ENCODE measurements at regions not wholly inside any gene's neighbourhood (a gene's known extent, or its start where the extent isn't known, plus 50 kb on each side); places are given as distances from the start of the nearest gene placed in this dataset.

DNA sequence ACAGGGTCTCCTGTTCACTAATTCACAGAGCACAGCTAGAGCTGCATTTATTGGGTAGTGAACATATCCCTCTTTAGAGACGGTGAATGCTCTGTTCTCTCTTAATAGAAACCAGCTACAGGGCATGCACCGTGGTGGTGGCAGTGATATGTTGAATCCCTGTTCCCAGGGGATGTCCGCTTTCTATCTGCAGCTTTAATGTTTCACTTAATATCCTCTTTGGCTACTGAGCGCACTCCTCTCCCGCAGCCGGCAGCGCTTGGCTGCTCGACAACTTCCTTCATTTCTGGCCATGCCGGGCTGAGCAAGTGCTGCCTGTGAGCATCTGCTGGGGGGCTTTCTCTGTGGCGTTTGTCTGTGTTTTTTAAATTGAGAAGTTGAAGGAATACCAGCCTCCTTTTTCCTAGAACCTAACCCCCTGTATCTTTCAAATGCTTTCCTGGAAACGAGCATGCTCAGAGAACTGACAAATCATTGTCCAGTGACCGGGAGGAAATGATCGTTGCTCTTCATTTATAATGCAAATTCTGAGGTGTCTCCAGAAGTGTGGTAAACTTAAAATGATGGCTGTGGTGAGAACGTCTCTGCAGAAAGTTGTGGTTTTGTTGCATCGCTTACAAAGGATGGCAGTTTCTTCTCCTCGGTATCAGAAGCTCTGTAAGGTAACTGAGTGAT is 297.9 kb downstream of the UTRN start:
- Histone ChIP-seq H3K4me2 (peak overlapping the region; percentile 85), H4K20me1 (ENCODE audit: insufficient read depth) (no peaks in the 10 kb centered on the region), H3K27me3 (ENCODE audit: insufficient read depth, low read depth) (no peaks in the 10 kb centered on the region), H3K4me1 (ENCODE audit: low read depth, poor library complexity, severe bottlenecking) (peaks cover 61% of the 10 kb centered on the region), H3K9ac (peak overlapping the region; percentile 61), H3K36me3 (ENCODE audit: insufficient read depth) (no peaks in the 10 kb centered on the region), H3K27ac (peak overlapping the region; percentile 73), H3K4me3 (IDR thresholded peaks at IDR 0.05; ENCODE audit: insufficient read depth, low read depth, low read length) (no peak overlapping the region), H2AFZ (ENCODE audit: low read depth) (peak overlapping the region; percentile 92), H3K79me2 (ENCODE audit: insufficient read depth, low read depth) (no peaks in the 10 kb centered on the region)
- TF ChIP-seq, protein P1, sequence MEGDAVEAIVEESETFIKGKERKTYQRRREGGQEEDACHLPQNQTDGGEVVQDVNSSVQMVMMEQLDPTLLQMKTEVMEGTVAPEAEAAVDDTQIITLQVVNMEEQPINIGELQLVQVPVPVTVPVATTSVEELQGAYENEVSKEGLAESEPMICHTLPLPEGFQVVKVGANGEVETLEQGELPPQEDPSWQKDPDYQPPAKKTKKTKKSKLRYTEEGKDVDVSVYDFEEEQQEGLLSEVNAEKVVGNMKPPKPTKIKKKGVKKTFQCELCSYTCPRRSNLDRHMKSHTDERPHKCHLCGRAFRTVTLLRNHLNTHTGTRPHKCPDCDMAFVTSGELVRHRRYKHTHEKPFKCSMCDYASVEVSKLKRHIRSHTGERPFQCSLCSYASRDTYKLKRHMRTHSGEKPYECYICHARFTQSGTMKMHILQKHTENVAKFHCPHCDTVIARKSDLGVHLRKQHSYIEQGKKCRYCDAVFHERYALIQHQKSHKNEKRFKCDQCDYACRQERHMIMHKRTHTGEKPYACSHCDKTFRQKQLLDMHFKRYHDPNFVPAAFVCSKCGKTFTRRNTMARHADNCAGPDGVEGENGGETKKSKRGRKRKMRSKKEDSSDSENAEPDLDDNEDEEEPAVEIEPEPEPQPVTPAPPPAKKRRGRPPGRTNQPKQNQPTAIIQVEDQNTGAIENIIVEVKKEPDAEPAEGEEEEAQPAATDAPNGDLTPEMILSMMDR (conservative IDR thresholded peaks at IDR 0.05; ENCODE audit: low read depth, low read length): no peak

DNA sequence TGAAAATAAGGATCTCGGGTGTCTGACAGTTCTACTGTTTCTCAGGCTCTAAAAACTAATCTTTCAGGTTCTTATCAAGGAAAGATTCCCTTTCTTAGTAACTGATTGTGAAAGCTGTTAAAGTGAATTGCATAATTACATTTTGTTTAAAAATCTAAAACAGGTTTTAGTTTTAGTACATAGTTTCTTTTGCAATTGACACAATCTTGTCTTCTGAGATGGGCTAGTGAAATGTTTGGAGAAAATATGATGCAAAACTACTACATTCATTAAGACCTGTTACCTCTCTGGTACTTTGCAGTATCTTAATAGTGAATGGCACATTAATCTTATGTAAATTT is 298.4 kb downstream of the UTRN start:
- peak overlapping the region; percentile 61; the same call in 1 of the 2 replicates for H3K9ac ChIP-seq
- H3K4me1 ChIP-seq (ENCODE audit: low read depth, poor library complexity, severe bottlenecking): peaks cover 66% of the 10 kb centered on the region
- H3K4me3 ChIP-seq (IDR thresholded peaks at IDR 0.05; ENCODE audit: insufficient read depth, low read depth, low read length): no peak overlapping the region
- H3K27me3 ChIP-seq (ENCODE audit: insufficient read depth, low read depth): no peaks in the 10 kb centered on the region
- H2AFZ ChIP-seq (ENCODE audit: low read depth): peak overlapping the region; percentile 92
- H3K4me2 ChIP-seq: peak overlapping the region; percentile 85
- no peaks in the 10 kb centered on the region for H3K79me2 ChIP-seq (ENCODE audit: insufficient read depth, low read depth)
- H4K20me1 ChIP-seq (ENCODE audit: insufficient read depth): no peaks in the 10 kb centered on the region
- peak overlapping the region; percentile 73 for H3K27ac ChIP-seq
- no peaks in the 10 kb centered on the region for H3K36me3 ChIP-seq (ENCODE audit: insufficient read depth)
- TF ChIP-seq, protein P1 (conservative IDR thresholded peaks at IDR 0.05; ENCODE audit: low read depth, low read length): no peak

GRCh38 chr6:144585217-144585814 is 300.2 kb downstream of the UTRN start:
- H4K20me1 ChIP-seq (ENCODE audit: insufficient read depth): no peaks in the 10 kb centered on the region
- H3K9ac ChIP-seq: no peak overlapping the region

DNA sequence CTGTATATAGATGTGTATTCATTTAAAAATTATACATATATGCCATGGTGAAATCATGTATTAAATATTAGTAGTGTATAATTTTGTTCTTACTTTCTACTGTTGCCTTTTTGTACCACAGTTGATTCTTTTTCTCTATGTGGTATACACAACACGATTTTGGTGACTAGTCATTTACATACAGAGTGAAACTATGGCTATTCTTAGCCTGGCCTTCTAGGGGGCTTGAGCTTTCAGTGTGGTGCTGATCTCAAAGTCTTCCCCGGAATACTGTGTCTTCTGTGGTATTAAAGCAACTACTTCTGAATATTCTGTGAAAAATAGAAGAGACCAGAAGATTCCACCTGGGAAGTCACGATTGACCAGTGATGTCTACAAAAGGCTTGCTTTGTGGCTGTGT is 301.9 kb downstream of the UTRN start:
- peak overlapping the region; percentile 57 for H2AFZ ChIP-seq (ENCODE audit: low read depth)
- peak overlapping the region; percentile 92 for H3K4me2 ChIP-seq
- no peak overlapping the region for H3K4me3 ChIP-seq (IDR thresholded peaks at IDR 0.05; ENCODE audit: insufficient read depth, low read depth, low read length)
- H3K27me3 ChIP-seq (ENCODE audit: insufficient read depth, low read depth): no peaks in the 10 kb centered on the region
- no peaks in the 10 kb centered on the region for H3K36me3 ChIP-seq (ENCODE audit: insufficient read depth)
- no peak overlapping the region; the same call in 1 of the 2 replicates for H3K9ac ChIP-seq
- TF ChIP-seq, protein P1 (conservative IDR thresholded peaks at IDR 0.05; ENCODE audit: low read depth, low read length): no peak
- peaks cover 81% of the 10 kb centered on the region for H3K4me1 ChIP-seq (ENCODE audit: low read depth, poor library complexity, severe bottlenecking)
- peak overlapping the region; percentile 48 for H3K27ac ChIP-seq
- H4K20me1 ChIP-seq (ENCODE audit: insufficient read depth): no peaks in the 10 kb centered on the region
- no peaks in the 10 kb centered on the region for H3K79me2 ChIP-seq (ENCODE audit: insufficient read depth, low read depth)

More at GRCh38 chr6:144585217-144585814, 300.2 kb downstream of the UTRN start:
- H3K79me2 ChIP-seq (ENCODE audit: insufficient read depth, low read depth): no peaks in the 10 kb centered on the region
- 0 out of 2 replicates have a peak overlapping the region, but pooled peaks have one; percentile 48 for H3K27ac ChIP-seq
- H2AFZ ChIP-seq (ENCODE audit: low read depth): no peak overlapping the region
- H3K36me3 ChIP-seq (ENCODE audit: insufficient read depth): no peaks in the 10 kb centered on the region
- H3K4me2 ChIP-seq: peak overlapping the region; percentile 92
- TF ChIP-seq, protein P1 (conservative IDR thresholded peaks at IDR 0.05; ENCODE audit: low read depth, low read length): peak; percentile 88
- no peak overlapping the region for H3K4me3 ChIP-seq (IDR thresholded peaks at IDR 0.05; ENCODE audit: insufficient read depth, low read depth, low read length)
- H3K4me1 ChIP-seq (ENCODE audit: low read depth, poor library complexity, severe bottlenecking): peaks cover 84% of the 10 kb centered on the region
- no peaks in the 10 kb centered on the region for H3K27me3 ChIP-seq (ENCODE audit: insufficient read depth, low read depth)

Data from KMS-11 (cell line).